Heart left ventricle (tissue), 13 donors: ENCODE measurements at regions not wholly inside any gene's neighbourhood (a gene's known extent, or its start where the extent isn't known, plus 50 kb on each side); places are given as distances from the start of the nearest gene placed in this dataset.

Experiments used
- CTCF ChIP-seq, 12 donors: fragments of 200-600 bp; sonication (generic) in 4 of 12; IDR thresholded peaks; one replicate each; pipeline versions ENCODE4 v1.5.0 to v1.8.0; 2018 to 2022; ENCODE audit warnings: antibody characterized with exemption in 12 of 12, mild to moderate bottlenecking in 5 of 12
- POLR2A ChIP-seq, 2 donors: fragments of 450-650 bp; IDR thresholded peaks; one replicate each; pipeline ENCODE4 v1.6.1; 2017; ENCODE audit warnings: antibody characterized with exemption in 2 of 2, mild to moderate bottlenecking in 2 of 2, moderate library complexity in 2 of 2
- donor health status: ischemic (EF 13 %, LVEDD 7.1; RV severe dilation, severe dysfunction).
- donor health status: DM: no; HTN: yes; CAD: no.
- donor health status: DM: no; HTN: no; CAD: no.
- donor health status: ischemic (EF 25% LVEDD 6.9; RV normal size, moderate dysfunction).
- donor health status: ischemic (EF 25% LVEDD 5.7; RV mildly dilated, moderate dysfunction).
- donor health status: ischemic (EF 35%, LVEDD 5.7; RV mildly dilated, moderate dysfunction).
- donor health status: nonischemic (EF 11% LVEDD 7.7; RV severe dilation, severe dysfunction).
- donor health status: DM: yes; HTN: yes; CAD: no.
- donor health status: PGD.
- donor health status: ischemic (EF 29% LVEDD 5.4; RV normal size, mild dysfunction).
- donor health status: nonischemic (EF 23%, LVEDD 6.1; RV moderate dilation, normal function).

DNA sequence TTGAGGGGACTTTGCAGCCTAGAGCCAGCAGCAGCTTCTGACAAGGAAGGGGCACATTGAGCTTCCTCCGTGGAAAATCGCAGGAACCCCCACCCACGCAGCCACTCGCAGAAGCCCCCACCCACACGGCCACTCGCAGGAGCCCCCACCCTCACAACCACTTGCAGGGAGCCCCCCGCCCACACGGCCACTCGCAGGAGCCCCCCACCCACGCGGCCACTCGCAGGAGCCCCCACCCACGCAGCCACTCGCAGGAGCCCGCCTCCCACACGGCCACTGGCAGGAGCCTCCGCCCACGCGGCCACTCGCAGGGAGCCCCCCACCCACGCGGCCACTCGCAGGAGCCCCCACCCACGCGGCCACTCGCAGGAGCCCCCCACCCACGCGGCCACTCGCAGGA, 228.4 kb upstream of the CDH4 start:
- TF ChIP-seq CTCF (IDR thresholded peaks at IDR 0.05) (no peak), POLR2A (IDR thresholded peaks at IDR 0.05) (no peak)
